ENCODE measurements at regions not wholly inside any gene's neighbourhood (a gene's known extent, or its start where the extent isn't known, plus 50 kb on each side); places are given as distances from the start of the nearest gene placed in this dataset.

DNA sequence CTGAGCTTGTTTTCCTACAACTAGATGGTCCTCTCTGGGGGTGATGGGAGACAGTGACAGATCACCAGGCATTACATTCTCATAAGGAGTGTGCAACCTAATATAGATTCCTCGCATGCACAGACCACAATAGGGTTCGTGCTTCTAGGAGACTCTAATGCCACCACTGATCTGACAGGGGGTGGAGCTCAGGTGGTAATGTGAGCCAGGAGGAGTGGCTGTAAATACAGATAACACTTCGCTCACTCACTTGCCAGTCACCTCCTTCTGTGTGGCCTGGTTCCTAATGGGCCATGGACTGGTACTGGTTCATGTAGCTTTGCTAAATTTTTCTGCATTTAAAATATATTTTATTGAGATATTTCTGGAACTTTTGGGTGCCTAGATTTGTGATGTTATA is 202.3 kb upstream of the ZNF32 start:
- no peak for TF ChIP-seq CTCF (conservative IDR thresholded peaks at IDR 0.05; ENCODE audit: low read length)
- TF ChIP-seq EZH2phosphoT487 (IDR thresholded peaks at IDR 0.05; ENCODE audit: borderline replicate concordance) = no peak
